ENCODE measurements at regions not wholly inside any gene's neighbourhood (a gene's known extent, or its start where the extent isn't known, plus 50 kb on each side); places are given as distances from the start of the nearest gene placed in this dataset.

DNA sequence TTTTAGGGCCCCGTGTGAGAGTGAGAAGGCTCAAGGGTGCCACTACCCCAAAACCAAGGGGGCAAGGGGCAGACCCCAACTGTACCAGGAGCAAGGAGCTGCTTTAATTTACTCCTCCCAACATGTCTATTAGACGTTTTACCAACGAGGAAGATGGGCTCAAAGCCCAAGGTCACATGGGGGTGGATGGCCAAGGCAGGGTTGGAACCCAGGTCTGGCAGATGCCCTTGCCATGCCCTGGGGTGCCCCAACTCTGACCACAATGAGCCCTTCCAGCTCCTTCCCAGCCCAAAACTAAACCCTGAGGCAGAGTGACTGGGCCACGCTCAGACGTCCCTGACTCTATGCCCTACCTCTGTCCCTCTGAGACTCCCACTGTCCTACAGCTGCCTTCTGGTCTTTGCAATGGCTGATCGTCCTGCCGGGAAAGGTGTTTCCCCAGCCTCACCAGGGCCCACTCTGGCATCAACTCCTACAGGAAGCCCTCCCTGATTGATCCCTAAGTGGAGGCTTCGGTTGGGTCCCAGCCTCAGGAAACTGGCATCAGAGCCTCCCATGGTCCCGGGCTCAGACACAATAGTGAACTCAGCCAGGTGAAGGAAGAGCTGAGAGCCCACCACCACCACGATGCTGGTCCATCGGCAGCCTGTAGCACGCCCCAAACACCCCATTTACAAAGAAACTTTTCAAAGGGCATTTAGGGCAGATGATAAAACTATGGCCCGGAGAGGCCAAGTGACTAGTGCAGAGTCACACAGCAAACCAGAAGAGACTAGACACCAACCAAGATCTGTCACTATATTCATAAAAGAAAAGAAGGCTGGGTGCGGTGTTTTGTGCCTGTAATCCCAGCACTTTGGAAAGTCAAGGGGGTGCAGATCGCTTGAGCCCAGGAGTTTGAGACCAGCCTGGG is 60.2 kb upstream of the MYL10 start:
- ChIA-PET POLR2A (no interaction called here), CTCF (interaction anchor here (0.5 to 2.7 kb wide), 13 partner anchors 39 to 580 kb away, joined by 3 to 12 read pairs (median 3); partner anchors contain the start of gene COL26A1)
- H4K20me1 ChIP-seq (replicated peaks; ENCODE audit: control insufficient read depth, extremely low read depth, insufficient read depth, low read length): no peaks in the 10 kb centered on the region
- no peak overlapping the region for H3K4me2 ChIP-seq (ENCODE audit: insufficient read depth, low read length)
- no peaks in the 10 kb centered on the region for H3K79me2 ChIP-seq (ENCODE audit: control insufficient read depth, insufficient read depth, low read length)
- no peak overlapping the region for H3K4me3 ChIP-seq (replicated peaks in 1 of 3; ENCODE audit: insufficient read depth in 1 of 3, low read depth in 1 of 3, low read length in 3 of 3)
- no peak overlapping the region for H3K9ac ChIP-seq (replicated peaks; ENCODE audit: extremely low read depth, insufficient read depth, low read length)
- TF ChIP-seq GATA2 (IDR thresholded peaks at IDR 0.05; ENCODE audit: insufficient read depth, insufficient read length, low read depth, low read length) (no peak), MYC (IDR thresholded peaks at IDR 0.05; ENCODE audit: low read depth, low read length) (no peak), POLR2A (IDR thresholded peaks at IDR 0.05; ENCODE audit: low read depth, low read length) (no peak), EZH2 (IDR thresholded peaks at IDR 0.05; ENCODE audit: borderline replicate concordance, low read depth, low read length, severe bottlenecking) (no peak), MAX (IDR thresholded peaks at IDR 0.05; ENCODE audit: insufficient read depth, insufficient read length) (no peak), JUN (IDR thresholded peaks at IDR 0.05; ENCODE audit: borderline replicate concordance, insufficient read depth, insufficient read length, low read depth) (no peak), CTCF (IDR thresholded peaks at IDR 0.05; ENCODE audit: extremely low read depth in 1 of 2, insufficient read depth in 1 of 2, low read depth in 1 of 2, low read length in 2 of 2) (no peak), FOS (IDR thresholded peaks at IDR 0.05; ENCODE audit: borderline replicate concordance, insufficient read depth, low read length) (no peak), POLR2AphosphoS5 (IDR thresholded peaks at IDR 0.05; ENCODE audit: insufficient read depth, low read depth, low read length) (no peak)
- no peaks in the 10 kb centered on the region for H3K9me1 ChIP-seq (replicated peaks; ENCODE audit: control insufficient read depth, extremely low read depth, insufficient read depth, low read length)
- H3K27ac ChIP-seq (ENCODE audit: insufficient read depth, low read depth, low read length): no peak overlapping the region
- H3K9me3 ChIP-seq (replicated peaks; ENCODE audit: control insufficient read depth, insufficient read depth, low read length): no peaks in the 10 kb centered on the region
- no peak for FAIRE-seq
- H3K36me3 ChIP-seq (ENCODE audit: control insufficient read depth in 2 of 2, extremely low read depth in 1 of 2, insufficient read depth in 2 of 2, low read length in 2 of 2): no peaks in the 10 kb centered on the region
- no peak overlapping the region for H2AFZ ChIP-seq (ENCODE audit: low read depth, low read length)
- peaks cover 6% of the 10 kb centered on the region for H3K4me1 ChIP-seq (ENCODE audit: control insufficient read depth, extremely low read depth, insufficient read depth, low read length)
- no peaks in the 10 kb centered on the region for H3K27me3 ChIP-seq (ENCODE audit: control insufficient read depth in 2 of 2, insufficient read depth in 2 of 2, low read length in 2 of 2)
- dilution Hi-C loops (cut with MboI; ENCODE audit: extremely low pct_ligation_motif_present, low sequenced_read_pairs): no loop called here
- intact Hi-C loops (cut with micrococcal nuclease): loop anchor here (1.0 to 10.0 kb wide), 7 partner anchors 87 to 706 kb away; partner anchors contain the start of gene PRKRIP1
- no TSS peak for BruUV-seq (replicated peaks)
- no peak for DNase-seq (ENCODE audit: low read depth, low spot score)
